Activated CD4-positive, alpha-beta T cell treated with anti-CD3 and anti-CD28 coated beads, Interleukin-2, amount 10 ng/mL, durations not matched to agents 7 days and 5 days (primary cell): ENCODE measurements at regions not wholly inside any gene's neighbourhood (a gene's known extent, or its start where the extent isn't known, plus 50 kb on each side); places are given as distances from the start of the nearest gene placed in this dataset.
"Not testable (repeated sequence)": the region's sequence is repeated elsewhere in the genome, so short reads cannot be mapped to it uniquely, and the experiment has no call there.

ENCODE experiments used
- CTCF ChIA-PET: fragments of 350-600 bp; sonication (Branson Sonifier 250); formaldehyde crosslinking; loops from one replicate; lab custom pipeline; 2021; ENCODE audit warnings: antibody characterized with exemption; lab: Charles Lee
- POLR2A ChIA-PET: fragments of 350-600 bp; sonication (Branson Sonifier 250); formaldehyde crosslinking; loops from one replicate; lab custom pipeline; 2021; ENCODE audit warnings: antibody characterized with exemption; lab: Charles Lee
- DNase-seq: peaks from one replicate; pipeline ENCODE4 v3.0.0-alpha.2; 2020
- H3K27ac Mint-ChIP-seq: one replicate; pipeline ENCODE4 v1.8.0; 2021; ENCODE audit warnings: mild to moderate bottlenecking, moderate library complexity, mixed read lengths
- H3K27me3 Mint-ChIP-seq: one replicate; pipeline ENCODE4 v1.8.0; 2021; ENCODE audit warnings: mixed read lengths
- H3K36me3 Mint-ChIP-seq: one replicate; pipeline ENCODE4 v1.8.0; 2021; ENCODE audit warnings: low read depth, mixed read lengths
- H3K4me1 Mint-ChIP-seq: one replicate; pipeline ENCODE4 v1.8.0; 2021; ENCODE audit warnings: mixed read lengths
- H3K4me3 Mint-ChIP-seq: one replicate; pipeline ENCODE4 v1.8.0; 2021; ENCODE audit warnings: mild to moderate bottlenecking, moderate library complexity, mixed read lengths
- H3K9me3 Mint-ChIP-seq: one replicate; pipeline ENCODE4 v1.8.0; 2021; ENCODE audit warnings: mixed read lengths

DNA sequence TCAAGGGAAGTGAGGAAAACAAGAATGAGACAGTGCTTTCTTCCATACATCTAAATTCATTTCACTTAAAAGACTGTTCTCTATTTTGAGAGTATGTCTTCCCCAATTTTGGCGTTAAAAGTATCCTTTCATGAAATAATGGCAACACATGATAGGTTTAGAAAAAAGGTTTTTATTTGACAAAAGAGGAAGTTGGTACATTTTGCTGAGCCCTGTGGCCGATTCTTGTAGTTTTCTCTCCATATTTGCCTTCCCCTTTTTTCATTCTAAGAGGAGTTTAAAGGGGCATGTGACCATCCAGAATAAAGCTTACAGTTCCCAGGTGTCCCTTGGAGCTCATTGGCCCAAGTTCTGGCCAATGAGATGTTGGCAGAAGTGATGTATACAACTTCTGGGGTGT, 140.4 kb upstream of the KCNE2 start:
- Mint-ChIP-seq H3K4me1 (no peaks in the 10 kb centered on the region), H3K36me3 (peaks cover 2% of the 10 kb centered on the region), H3K27ac (no peak overlapping the region), H3K9me3 (peaks cover 4% of the 10 kb centered on the region), H3K27me3 (no peaks in the 10 kb centered on the region), H3K4me3 (no peak overlapping the region)
- ChIA-PET CTCF (interaction anchor here (0.6 kb wide), 2 partner anchors 13 to 17 kb away, joined by 4 to 7 read pairs; no protein-coding TSS in a partner anchor), POLR2A (no interaction called here)
- no peak for DNase-seq

DNA sequence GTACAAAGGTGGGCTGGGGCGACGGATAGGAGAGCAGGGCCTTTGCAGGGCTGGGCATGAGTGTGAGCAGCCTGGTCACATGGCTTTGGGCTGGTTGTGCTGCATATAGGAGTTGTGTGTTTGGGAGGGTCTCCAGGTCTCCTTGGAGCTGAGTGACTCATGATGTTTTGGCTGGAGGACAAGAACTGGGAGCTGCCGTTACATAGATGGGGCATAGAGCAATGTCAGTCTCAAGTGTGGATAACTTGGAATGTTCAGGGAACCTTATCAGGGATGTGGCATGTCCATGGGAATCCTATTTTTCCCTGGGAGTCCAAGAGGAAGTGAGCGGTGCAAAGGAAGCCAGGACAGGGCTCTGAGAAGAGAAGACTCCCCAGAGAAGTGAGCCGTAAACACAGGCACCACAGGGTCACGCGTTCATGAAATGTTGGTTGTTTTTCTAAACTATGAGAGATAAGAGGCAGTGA, 136.4 kb upstream of the KCNE2 start:
- CTCF ChIA-PET, result interaction anchor here (0.7 to 1.3 kb wide), 4 partner anchors 8 to 303 kb away, joined by 3 read pairs; no protein-coding TSS in a partner anchor
- Mint-ChIP-seq H3K9me3 (peaks cover 4% of the 10 kb centered on the region), H3K36me3 (peaks cover 2% of the 10 kb centered on the region), H3K27ac (no peak overlapping the region), H3K4me1 (no peaks in the 10 kb centered on the region), H3K4me3 (no peak overlapping the region), H3K27me3 (no peaks in the 10 kb centered on the region)
- POLR2A ChIA-PET, result no interaction called here
- DNase-seq, result no peak

DNA sequence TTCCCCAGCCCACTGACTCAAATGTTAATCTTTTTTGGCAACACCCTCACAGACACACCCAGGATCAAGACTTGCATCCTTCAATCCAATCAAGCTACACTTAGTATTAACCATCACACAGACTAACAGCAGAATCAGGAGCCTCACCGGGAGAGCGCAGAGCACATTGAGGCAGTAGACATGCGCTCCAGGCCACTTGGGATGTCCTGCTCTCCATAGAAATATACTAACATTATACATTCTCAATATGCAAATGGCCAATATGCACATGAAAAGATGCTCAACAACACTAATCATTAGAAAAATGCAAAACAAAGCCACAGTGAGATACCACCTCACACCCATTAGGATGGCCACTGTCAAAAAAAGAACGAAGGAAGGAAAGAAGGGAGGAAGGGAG, 135.0 kb upstream of the KCNE2 start:
- Mint-ChIP-seq H3K36me3 (peaks cover 2% of the 10 kb centered on the region), H3K27ac (no peak overlapping the region), H3K4me1 (no peaks in the 10 kb centered on the region), H3K4me3 (no peak overlapping the region), H3K9me3 (peaks cover 2% of the 10 kb centered on the region), H3K27me3 (no peaks in the 10 kb centered on the region)
- ChIA-PET CTCF (interaction anchor here (1.3 kb wide), 1 partner anchor 26 kb away, joined by 3 read pairs; no protein-coding TSS in a partner anchor), POLR2A (no interaction called here)
- no peak for DNase-seq

DNA sequence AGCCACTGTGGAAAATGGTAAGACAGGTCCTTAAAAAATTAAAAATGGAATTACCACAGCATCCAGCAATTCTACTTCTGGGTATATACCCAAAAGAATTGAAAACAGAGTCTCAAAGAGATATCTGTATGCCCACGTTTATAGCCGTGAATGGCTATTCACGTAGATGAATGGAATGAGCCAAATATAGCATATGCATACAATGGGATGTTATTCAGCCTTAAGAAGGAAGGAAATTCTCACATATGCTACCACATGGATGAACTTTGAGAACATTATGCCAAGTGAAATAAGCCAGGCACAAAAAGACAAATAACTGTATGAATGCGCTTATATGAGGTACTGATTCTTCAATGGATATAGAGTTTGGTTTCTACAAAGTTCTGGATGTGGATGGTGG, 134.5 kb upstream of the KCNE2 start:
- POLR2A ChIA-PET, result no interaction called here
- Mint-ChIP-seq H3K9me3 (no peaks in the 10 kb centered on the region), H3K27me3 (no peaks in the 10 kb centered on the region), H3K27ac (no peak overlapping the region), H3K4me3 (no peak overlapping the region), H3K4me1 (no peaks in the 10 kb centered on the region), H3K36me3 (no peaks in the 10 kb centered on the region)
- CTCF ChIA-PET, result no interaction called here
- DNase-seq, result no peak

DNA sequence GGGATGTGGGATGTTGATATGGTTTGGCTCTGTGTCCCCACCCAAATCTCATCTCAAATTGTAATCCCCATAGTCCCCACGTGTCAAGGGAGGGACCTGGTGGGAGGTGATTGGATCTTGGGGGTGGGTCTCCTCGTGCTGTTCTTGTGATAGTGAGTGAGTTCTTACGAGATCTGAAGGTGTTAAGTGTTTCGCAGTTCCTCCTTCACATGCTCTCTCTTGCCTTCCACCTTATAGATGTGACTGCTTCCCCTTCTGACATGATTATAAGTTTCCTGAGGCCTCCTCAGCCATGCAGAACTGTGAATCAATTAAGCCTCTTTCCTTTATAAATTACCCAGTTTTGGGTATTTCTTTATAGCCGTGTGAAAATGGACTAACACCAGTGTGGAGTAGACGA, 130.1 kb upstream of the KCNE2 start:
- H3K4me1 Mint-ChIP-seq, POLR2A ChIA-PET, H3K27ac Mint-ChIP-seq, H3K36me3 Mint-ChIP-seq, CTCF ChIA-PET, H3K4me3 Mint-ChIP-seq, DNase-seq, H3K27me3 Mint-ChIP-seq, H3K9me3 Mint-ChIP-seq: not testable (repeated sequence)

DNA sequence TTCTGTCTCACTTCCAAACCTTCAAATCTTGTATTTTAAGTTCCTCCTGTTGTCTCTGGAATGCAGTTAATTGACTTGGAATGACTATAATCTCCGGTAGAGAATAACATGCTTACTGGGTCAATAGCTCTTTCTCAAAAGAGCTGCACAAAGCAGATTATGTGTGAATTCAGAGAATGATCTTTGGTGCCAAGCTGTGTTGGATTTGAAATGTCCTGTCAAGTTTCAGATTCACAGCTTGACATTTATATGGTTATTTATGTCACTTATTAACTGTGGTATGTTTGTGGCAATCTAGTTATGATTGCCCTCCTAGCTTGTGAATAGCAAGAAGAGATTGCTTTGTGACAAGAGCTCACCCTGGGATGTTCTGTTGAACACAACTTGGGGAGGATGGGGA, 128.3 kb upstream of the KCNE2 start:
- POLR2A ChIA-PET, result no interaction called here
- Mint-ChIP-seq H3K27me3 (peaks cover 2% of the 10 kb centered on the region), H3K36me3 (no peaks in the 10 kb centered on the region)

DNA sequence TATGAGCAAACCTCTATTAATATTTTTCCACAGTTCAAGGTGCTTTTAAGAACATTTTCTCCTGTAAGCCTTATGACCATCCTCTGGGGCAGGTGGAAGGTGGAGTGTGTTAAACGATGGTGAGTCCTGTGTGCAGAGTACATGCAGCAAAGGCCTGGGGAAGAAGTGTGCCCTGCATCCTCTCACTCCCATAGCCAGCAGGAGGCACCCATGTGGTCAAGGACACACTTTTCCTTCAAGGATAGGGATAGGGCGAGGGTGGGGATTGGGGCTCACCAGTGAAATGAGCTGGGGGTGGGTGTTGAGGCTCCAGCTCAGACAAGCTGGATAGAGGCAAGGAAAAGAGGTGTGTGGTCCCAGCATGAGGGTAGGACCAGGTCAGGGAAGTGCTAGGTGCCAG, 120.8 kb upstream of the KCNE2 start:
- no peak for DNase-seq
- CTCF ChIA-PET, result interaction anchor here (1.0 kb wide), 1 partner anchor 319 kb away, joined by 4 read pairs; no protein-coding TSS in a partner anchor
- Mint-ChIP-seq H3K9me3 (peaks cover 13% of the 10 kb centered on the region), H3K27ac (no peak overlapping the region), H3K4me1 (no peaks in the 10 kb centered on the region), H3K4me3 (no peak overlapping the region), H3K27me3 (peaks cover 2% of the 10 kb centered on the region), H3K36me3 (no peaks in the 10 kb centered on the region)
- POLR2A ChIA-PET, result no interaction called here

More for the DNA sequence above, 128.3 kb upstream of the KCNE2 start:
- Mint-ChIP-seq H3K4me1 (no peaks in the 10 kb centered on the region), H3K27ac (no peak overlapping the region), H3K4me3 (no peak overlapping the region), H3K9me3 (peaks cover 5% of the 10 kb centered on the region)
- DNase-seq, result no peak
- CTCF ChIA-PET, result interaction anchor here (0.6 to 1.9 kb wide), 4 partner anchors 8 to 312 kb away, joined by 3 to 6 read pairs (median 4); no protein-coding TSS in a partner anchor

DNA sequence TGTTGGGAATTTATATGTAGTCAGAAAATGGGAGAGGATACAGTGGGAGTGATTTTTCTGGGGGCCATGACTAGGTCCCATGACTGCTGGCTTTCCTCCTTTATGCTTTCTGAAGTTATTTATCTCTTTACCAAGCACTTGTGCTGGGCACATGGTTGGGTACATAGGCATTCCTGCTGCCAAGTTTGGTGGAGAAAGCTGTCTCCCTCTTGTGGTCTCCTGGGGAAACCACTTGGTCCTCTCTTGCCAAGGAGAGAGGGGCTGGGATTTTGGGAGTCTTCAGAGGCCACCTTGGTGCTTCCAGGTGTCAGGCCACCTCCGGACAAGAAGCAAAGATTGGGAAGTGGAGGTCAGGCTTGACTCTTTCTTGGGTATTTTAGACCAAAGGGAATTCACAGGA, 120.2 kb upstream of the KCNE2 start:
- no peaks in the 10 kb centered on the region for H3K36me3 Mint-ChIP-seq
- peaks cover 16% of the 10 kb centered on the region for H3K9me3 Mint-ChIP-seq
- ChIA-PET CTCF (interaction anchor here (1.0 kb wide), 1 partner anchor 319 kb away, joined by 4 read pairs; no protein-coding TSS in a partner anchor), POLR2A (no interaction called here)
- H3K27ac Mint-ChIP-seq, result no peak overlapping the region
- H3K4me1 Mint-ChIP-seq, result no peaks in the 10 kb centered on the region
- peak; percentile 14 for DNase-seq
- H3K4me3 Mint-ChIP-seq, result no peak overlapping the region
- peaks cover 2% of the 10 kb centered on the region for H3K27me3 Mint-ChIP-seq

DNA sequence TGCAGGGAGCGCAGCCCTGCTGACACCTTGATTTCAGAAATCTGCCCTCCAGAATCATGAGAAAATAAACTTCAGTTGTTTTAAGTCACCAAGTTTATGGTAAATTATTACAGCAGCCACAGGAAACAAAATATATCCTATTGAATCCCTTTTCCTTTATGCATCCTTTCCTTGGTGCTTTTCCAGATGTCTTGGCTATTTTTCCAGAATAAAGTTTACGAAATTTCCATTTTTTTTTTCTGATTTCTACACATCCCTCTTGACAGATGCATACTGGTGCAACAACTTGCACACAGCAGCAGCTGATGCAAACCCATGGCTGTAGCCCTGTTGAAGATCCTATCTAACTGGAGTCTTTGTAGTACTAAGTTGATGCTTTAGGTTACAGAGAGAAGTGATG, 111.1 kb upstream of the KCNE2 start:
- Mint-ChIP-seq H3K27ac (no peak overlapping the region), H3K36me3 (no peaks in the 10 kb centered on the region), H3K9me3 (peaks cover 37% of the 10 kb centered on the region), H3K27me3 (peaks cover 6% of the 10 kb centered on the region), H3K4me1 (no peaks in the 10 kb centered on the region), H3K4me3 (no peak overlapping the region)
- ChIA-PET POLR2A (no interaction called here), CTCF (no interaction called here)
- DNase-seq, result no peak

DNA sequence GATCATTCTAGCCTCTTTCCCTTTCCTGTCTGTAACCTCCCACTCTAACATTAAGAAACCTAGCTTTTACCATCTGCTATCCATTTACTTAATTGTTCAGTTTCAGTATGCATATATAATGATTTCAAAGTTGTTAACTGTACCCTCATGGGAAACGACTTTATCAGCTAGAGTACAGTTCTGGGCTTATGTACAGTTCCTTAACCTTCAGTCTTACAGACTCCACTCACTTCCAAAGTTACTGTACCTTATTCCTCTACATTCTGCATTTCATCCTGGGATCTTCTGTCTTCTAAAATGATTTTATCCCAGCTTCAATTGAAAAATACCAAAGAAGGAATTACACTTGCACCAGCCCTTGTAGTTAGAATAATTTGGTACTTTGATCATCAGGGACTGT, 108.7 kb upstream of the KCNE2 start:
- DNase-seq, result no peak
- H3K27me3 Mint-ChIP-seq, result peaks cover 8% of the 10 kb centered on the region
- no peaks in the 10 kb centered on the region for H3K4me1 Mint-ChIP-seq
- H3K36me3 Mint-ChIP-seq, result no peaks in the 10 kb centered on the region
- H3K4me3 Mint-ChIP-seq, result no peak overlapping the region
- no peak overlapping the region for H3K27ac Mint-ChIP-seq
- CTCF ChIA-PET, result no interaction called here
- POLR2A ChIA-PET, result no interaction called here
- peaks cover 31% of the 10 kb centered on the region for H3K9me3 Mint-ChIP-seq

DNA sequence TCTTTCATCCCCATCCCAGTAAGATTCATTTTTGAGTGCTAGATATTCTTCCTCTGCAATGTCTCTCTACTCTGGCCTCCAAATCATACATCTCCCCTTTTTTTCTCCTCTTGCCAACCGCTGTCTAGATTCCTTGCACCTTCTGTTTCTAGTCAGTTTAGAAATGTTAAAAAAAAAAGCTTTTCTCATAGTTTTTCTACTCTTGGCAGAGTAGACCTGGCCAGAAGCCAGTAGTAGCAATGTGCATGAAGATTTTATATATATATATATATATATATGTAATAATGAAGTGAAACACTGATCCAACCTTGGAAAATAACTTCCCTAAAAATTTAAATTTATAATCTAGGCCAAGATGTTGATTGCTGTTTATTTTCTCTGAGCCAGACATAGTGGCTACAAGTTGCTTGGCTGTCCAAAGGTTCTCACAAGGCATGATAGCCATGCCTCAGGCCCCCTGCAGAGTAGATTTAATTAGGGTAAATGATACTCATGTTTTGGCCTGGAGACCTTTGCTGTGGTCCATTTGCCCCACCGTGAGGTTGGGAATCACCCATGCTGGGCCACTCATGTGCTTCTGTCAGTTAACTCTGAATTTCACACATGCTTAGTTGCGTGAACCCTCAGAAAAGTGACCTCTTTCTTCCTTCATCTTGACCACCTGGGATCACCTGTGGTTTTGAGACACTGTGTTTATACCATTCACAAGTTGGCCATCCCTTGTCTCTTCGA, 103.4 kb upstream of the KCNE2 start:
- Mint-ChIP-seq H3K36me3 (peaks cover 3% of the 10 kb centered on the region), H3K27ac (no peak overlapping the region), H3K27me3 (peaks cover 8% of the 10 kb centered on the region), H3K4me3 (no peak overlapping the region), H3K4me1 (no peaks in the 10 kb centered on the region), H3K9me3 (peaks cover 18% of the 10 kb centered on the region)
- ChIA-PET POLR2A (no interaction called here), CTCF (no interaction called here)
- DNase-seq, result no peak

DNA sequence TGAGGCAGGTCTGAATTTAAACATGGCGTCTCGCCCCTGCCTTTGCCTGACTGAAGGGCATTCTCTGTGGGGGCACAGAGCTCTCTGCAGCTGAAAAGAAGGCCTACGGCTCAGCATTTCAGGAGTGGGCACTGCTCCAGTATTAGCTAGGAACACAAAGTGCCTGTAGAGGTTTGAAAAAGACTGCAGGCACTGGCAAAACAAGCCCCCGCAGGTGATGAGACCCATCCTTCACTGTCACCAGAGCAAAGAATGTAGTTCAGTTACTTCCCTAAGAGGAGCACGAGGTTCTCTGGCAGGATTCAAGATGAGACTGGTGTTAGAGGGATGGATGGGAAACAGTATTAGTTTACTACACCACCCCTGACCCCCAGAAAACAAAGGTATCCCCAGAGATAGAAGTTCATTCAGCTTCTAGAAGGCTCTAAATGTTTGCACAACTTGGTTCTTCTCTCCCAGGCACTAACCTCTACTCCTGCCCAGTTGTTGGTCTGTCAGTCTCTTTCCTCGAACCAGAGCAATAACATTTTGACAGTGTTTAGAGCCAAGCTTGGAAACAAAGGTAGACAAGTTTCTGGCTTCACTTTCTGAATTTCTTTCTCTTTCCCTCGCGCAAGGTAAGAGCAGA, 101.9 kb upstream of the KCNE2 start:
- Mint-ChIP-seq H3K4me1 (no peaks in the 10 kb centered on the region), H3K27ac (no peak overlapping the region), H3K4me3 (no peak overlapping the region), H3K27me3 (peaks cover 7% of the 10 kb centered on the region), H3K9me3 (peaks cover 13% of the 10 kb centered on the region), H3K36me3 (peaks cover 3% of the 10 kb centered on the region)
- ChIA-PET POLR2A (no interaction called here), CTCF (no interaction called here)
- no peak for DNase-seq

DNA sequence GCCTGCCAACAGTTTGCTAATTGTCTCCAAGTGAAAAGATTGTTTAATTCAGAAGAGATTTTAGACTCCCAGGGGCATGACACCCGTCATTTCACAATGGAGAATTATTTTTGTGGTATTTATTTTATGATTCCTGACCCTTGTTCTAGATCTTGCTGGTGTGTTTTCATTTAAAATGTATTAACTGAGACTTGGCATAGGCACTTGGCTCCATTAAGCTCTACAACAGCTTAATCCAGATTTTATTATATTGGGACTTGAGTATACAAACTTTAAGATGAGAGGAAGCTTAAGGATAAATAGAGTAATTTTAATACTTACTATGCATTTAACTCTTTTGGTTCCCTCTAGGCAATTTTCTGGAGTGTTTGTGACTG, 101.3 kb upstream of the KCNE2 start:
- no peak for DNase-seq
- Mint-ChIP-seq H3K36me3 (peaks cover 3% of the 10 kb centered on the region), H3K4me1 (no peaks in the 10 kb centered on the region), H3K4me3 (no peak overlapping the region), H3K27ac (no peak overlapping the region), H3K27me3 (peaks cover 6% of the 10 kb centered on the region), H3K9me3 (peaks cover 12% of the 10 kb centered on the region)
- CTCF ChIA-PET, result interaction anchor here (1.3 kb wide), 1 partner anchor 37 kb away, joined by 3 read pairs; no protein-coding TSS in a partner anchor
- POLR2A ChIA-PET, result no interaction called here
